NT2/D1 (cell line): ENCODE measurements at regions not wholly inside any gene's neighbourhood (a gene's known extent, or its start where the extent isn't known, plus 50 kb on each side); places are given as distances from the start of the nearest gene placed in this dataset.
"Not testable (repeated sequence)": the region's sequence is repeated elsewhere in the genome, so short reads cannot be mapped to it uniquely, and the experiment has no call there.

Experiments
- DNase-seq: peaks from one replicate; pipeline ENCODE4 v3.0.0-alpha.2; 2011; ENCODE audit warnings: low read depth, low spot score
- H3K27me3 ChIP-seq: 2 replicates; pipeline ENCODE4 v1.6.0; 2011; ENCODE audit warnings: mild to moderate bottlenecking; ENCODE audit not compliant: insufficient read length, insufficient read depth
- H3K36me3 ChIP-seq: 2 replicates; pipeline ENCODE4 v1.6.1; 2011; ENCODE audit warnings: mild to moderate bottlenecking, low read length, mixed read lengths; ENCODE audit not compliant: insufficient read depth, insufficient read length
- H3K4me1 ChIP-seq: 2 replicates; pipeline ENCODE4 v1.5.1; 2011; ENCODE audit not compliant: insufficient read depth, insufficient read length
- H3K4me3 ChIP-seq: 2 replicates; pipeline ENCODE4 v1.5.1; 2011; ENCODE audit warnings: low read depth; ENCODE audit not compliant: insufficient read length
- H3K9ac ChIP-seq: 2 replicates; pipeline ENCODE4 v1.6.0; 2011; ENCODE audit warnings: low read depth; ENCODE audit not compliant: insufficient read length
- H3K9me3 ChIP-seq: 2 replicates; pipeline ENCODE4 v1.5.1; 2011; ENCODE audit warnings: mild to moderate bottlenecking, low read length; ENCODE audit not compliant: insufficient read depth
- SUZ12 ChIP-seq: IDR thresholded peaks from 2 replicates; pipeline ENCODE4 v1.6.1; 2011; ENCODE audit not compliant: insufficient read length, insufficient read depth; ENCODE audit errors: extremely low read depth
- YY1 ChIP-seq: IDR thresholded peaks from 2 replicates; pipeline ENCODE4 v1.6.1; 2011; ENCODE audit not compliant: insufficient read length, insufficient read depth
- ZNF274 ChIP-seq: IDR thresholded peaks from 2 replicates; pipeline ENCODE4 v1.6.1; 2011; ENCODE audit warnings: mild to moderate bottlenecking, low read depth, low read length

DNA sequence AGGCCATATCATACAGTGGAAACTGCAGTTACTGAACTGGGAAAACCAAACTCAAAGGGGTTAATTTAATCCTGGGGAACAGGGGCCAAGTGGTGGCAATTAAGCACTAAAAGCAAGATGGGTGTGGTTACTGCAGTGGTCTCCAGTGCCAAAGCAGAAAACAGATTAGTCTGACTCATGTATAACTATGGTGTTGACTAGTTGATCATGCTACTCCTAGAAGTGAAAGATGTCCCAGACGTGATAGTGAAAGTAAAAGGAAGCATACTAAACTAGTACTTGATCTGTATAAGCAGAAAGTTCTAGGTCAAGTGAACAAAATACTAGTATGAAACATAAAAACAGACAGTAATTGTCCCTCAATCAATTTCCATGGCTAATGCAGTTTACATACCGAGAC lies 360.0 kb upstream of the SLITRK5 start:
- TF ChIP-seq SUZ12 = no peak
- no peak for TF ChIP-seq ZNF274
- TF ChIP-seq YY1 = no peak

DNA sequence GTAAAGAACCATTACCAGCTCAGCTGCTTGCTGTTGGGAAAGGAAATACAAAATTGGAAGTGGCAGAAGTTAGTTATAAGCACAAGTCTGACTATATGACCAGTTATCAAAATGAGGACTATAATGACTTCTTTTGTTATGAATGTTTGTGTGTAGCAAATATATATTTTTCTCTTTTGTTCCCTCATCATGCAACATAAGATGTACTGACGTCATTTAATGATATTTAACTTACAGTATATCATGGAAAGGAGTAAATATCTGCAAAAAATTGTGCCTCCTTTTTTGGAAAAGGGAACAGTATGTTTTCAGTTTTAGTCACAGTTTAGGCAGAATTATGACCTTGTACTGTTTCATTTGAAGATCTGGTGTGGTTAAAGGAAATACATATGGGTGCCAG lies 356.3 kb upstream of the SLITRK5 start:
- H3K36me3 ChIP-seq = no peaks in the 10 kb centered on the region
- no peak overlapping the region for H3K9ac ChIP-seq
- H3K4me1 ChIP-seq = no peaks in the 10 kb centered on the region
- H3K27me3 ChIP-seq = no peaks in the 10 kb centered on the region
- TF ChIP-seq YY1 = no peak
- no peak for TF ChIP-seq SUZ12
- TF ChIP-seq ZNF274 = no peak
- H3K9me3 ChIP-seq = no peaks in the 10 kb centered on the region
- DNase-seq = no peak
- no peak overlapping the region for H3K4me3 ChIP-seq

More for the DNA sequence above, 360.0 kb upstream of the SLITRK5 start:
- Histone ChIP-seq H3K4me1 (no peaks in the 10 kb centered on the region), H3K36me3 (no peaks in the 10 kb centered on the region), H3K9me3 (no peaks in the 10 kb centered on the region), H3K27me3 (no peaks in the 10 kb centered on the region), H3K9ac (no peak overlapping the region), H3K4me3 (no peak overlapping the region)
- no peak for DNase-seq

DNA sequence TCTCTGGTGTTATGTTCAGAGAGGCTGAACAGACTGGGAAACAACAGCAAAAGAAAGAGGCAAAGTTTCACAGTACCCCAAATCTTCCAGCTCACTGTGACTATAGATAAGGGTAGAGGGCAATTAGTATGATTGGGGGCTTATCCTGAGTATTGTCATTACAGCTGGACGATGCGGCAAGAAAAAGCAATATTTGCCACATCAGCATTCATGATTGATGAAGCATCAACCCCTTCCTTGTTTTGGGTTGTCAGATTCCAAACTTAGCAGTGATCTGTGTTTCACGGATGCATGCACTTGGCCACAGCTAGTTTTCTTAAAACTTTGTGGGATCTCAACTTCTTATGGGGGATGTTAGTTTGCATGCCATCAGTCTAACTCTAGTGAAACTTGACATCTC lies 348.8 kb upstream of the SLITRK5 start:
- no peaks in the 10 kb centered on the region for H3K4me1 ChIP-seq
- no peak for DNase-seq
- no peaks in the 10 kb centered on the region for H3K27me3 ChIP-seq
- H3K9me3 ChIP-seq = no peaks in the 10 kb centered on the region
- no peak for TF ChIP-seq ZNF274
- no peak for TF ChIP-seq SUZ12
- TF ChIP-seq YY1 = no peak
- H3K36me3 ChIP-seq = no peaks in the 10 kb centered on the region
- no peak overlapping the region for H3K4me3 ChIP-seq
- H3K9ac ChIP-seq = no peak overlapping the region

DNA sequence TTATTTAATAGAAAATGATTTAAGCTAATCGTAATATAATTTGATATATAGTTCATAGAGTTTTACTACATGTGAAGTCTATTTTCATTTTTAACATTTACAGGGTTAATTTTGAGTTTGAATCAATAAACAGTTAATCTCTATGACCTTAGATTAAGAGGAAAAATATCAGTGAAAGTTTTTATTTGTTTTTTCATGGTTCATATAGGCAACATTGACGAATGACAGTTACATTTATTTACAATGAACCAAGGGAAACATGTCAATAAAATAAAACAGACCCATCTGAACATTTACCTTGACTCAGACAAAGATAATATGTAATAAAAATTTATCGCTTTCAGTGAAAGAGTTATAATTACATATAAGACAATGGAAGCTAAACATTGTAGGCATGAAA lies 346.6 kb upstream of the SLITRK5 start:
- DNase-seq = no peak
- no peak for TF ChIP-seq YY1
- no peak for TF ChIP-seq ZNF274
- no peak for TF ChIP-seq SUZ12
- H3K36me3 ChIP-seq = no peaks in the 10 kb centered on the region

DNA sequence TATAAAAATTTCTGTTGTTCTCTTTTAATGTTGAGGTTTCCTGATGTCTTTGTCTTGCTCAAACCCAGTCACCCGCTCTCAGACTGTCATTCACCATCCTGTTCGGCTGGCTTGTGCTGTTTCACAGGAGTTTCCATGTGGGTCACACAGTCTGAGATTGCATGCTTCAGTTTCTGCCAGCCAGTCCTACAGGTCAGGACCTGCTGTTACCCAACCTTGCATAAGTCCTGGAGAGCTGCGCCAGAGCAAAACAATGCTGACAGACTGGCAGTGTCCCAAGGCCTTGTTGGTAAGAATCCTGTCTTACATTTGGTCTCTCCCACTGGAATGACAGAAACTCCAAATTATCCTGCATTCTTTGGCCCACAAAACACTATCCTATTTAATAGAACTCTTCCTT lies 340.0 kb upstream of the SLITRK5 start:
- no peak for DNase-seq
- H3K9ac ChIP-seq = no peak overlapping the region
- TF ChIP-seq ZNF274 (no peak), SUZ12 (no peak), YY1 (no peak)
- no peaks in the 10 kb centered on the region for H3K27me3 ChIP-seq
- no peaks in the 10 kb centered on the region for H3K36me3 ChIP-seq
- H3K4me1 ChIP-seq = no peaks in the 10 kb centered on the region
- no peaks in the 10 kb centered on the region for H3K9me3 ChIP-seq
- no peak overlapping the region for H3K4me3 ChIP-seq

More for the DNA sequence above, 346.6 kb upstream of the SLITRK5 start:
- Histone ChIP-seq H3K9ac (no peak overlapping the region), H3K9me3 (no peaks in the 10 kb centered on the region), H3K27me3 (no peaks in the 10 kb centered on the region), H3K4me3 (no peak overlapping the region), H3K4me1 (no peaks in the 10 kb centered on the region)

DNA sequence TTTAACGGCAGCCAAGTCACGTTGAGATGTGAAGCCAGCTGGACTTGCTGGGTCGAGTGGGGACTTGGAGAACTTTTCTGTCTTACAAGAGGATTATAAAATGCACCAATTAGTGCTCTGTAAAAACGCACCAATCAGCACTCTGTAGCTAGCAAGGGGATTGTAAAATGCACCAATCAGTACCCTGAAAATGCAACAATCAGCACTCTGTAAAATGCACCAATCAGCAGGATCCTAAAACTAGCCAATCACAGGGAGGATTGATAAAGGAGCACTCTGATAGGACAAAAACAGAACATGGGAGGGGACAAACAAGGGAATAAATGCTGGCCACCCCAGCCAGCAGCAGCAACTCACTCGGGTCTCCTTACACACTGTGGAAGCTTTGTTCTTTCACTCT lies 337.6 kb upstream of the SLITRK5 start:
- no peaks in the 10 kb centered on the region for H3K4me1 ChIP-seq
- H3K27me3 ChIP-seq = no peaks in the 10 kb centered on the region
- no peaks in the 10 kb centered on the region for H3K9me3 ChIP-seq
- DNase-seq = no peak
- H3K36me3 ChIP-seq = no peaks in the 10 kb centered on the region
- no peak overlapping the region for H3K4me3 ChIP-seq
- no peak overlapping the region for H3K9ac ChIP-seq
- TF ChIP-seq SUZ12 (no peak), YY1 (no peak), ZNF274 (no peak)

DNA sequence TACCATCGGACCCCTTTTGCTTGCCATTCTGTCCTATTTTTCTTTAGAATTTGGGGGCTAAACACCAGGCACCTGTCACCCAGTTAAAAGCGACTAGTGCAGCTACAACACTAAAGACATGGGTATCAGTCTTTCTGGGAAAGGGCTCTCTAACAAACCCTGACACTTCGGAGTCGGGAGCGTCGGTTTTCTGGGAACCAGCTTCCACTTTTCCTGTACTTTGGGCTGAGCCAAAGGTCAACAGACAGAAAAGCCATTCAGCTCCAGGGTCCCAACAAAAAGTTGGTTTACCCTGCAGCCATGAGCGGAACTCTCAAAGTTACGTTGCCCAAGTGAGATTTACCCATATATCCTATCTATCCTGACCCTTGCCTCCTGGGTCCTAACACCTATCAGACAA lies 337.0 kb upstream of the SLITRK5 start:
- no peak for DNase-seq
- Histone ChIP-seq H3K36me3 (no peaks in the 10 kb centered on the region), H3K4me3 (no peak overlapping the region), H3K9ac (no peak overlapping the region), H3K4me1 (no peaks in the 10 kb centered on the region), H3K27me3 (no peaks in the 10 kb centered on the region), H3K9me3 (no peaks in the 10 kb centered on the region)
- no peak for TF ChIP-seq YY1
- TF ChIP-seq SUZ12 = no peak
- no peak for TF ChIP-seq ZNF274

DNA sequence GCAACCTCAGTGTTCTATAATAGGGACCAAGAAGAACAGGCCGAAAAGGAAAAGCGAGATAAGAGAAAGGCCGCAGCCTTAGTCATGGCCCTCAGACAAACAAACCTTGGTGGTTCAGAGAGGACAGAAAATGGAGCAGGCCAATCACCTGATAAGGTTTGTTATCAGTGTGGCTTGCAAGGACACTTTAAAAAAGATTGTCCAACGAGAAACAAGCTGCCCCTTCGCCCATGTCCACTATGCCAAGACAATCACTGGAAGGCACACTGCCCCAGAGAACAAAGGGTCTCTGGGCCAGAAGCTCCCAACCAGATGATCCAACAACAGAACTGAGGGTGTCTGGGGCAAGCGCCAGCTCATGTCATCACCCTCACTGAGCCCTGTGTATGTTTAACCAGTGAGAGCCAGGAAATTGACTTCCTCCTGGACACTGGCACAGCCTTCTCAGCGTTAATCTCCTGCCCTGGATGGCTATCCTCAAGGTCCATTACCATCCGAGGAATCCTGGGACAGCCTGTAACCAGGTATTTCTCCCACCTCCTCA lies 334.8 kb upstream of the SLITRK5 start:
- H3K4me3 ChIP-seq, H3K4me1 ChIP-seq, H3K27me3 ChIP-seq, H3K36me3 ChIP-seq, H3K9ac ChIP-seq, DNase-seq, H3K9me3 ChIP-seq: not testable (repeated sequence)
